Neural crest cell (in vitro differentiated cells): ENCODE measurements at regions not wholly inside any gene's neighbourhood (a gene's known extent, or its start where the extent isn't known, plus 50 kb on each side); places are given as distances from the start of the nearest gene placed in this dataset.

Experiments used
- DNase-seq: peaks from one replicate; pipeline ENCODE4 v3.0.0; 2021; ENCODE audit warnings: low read depth, mixed read lengths, low spot score
- H3K27ac Mint-ChIP-seq: one replicate; pipeline ENCODE4 v1.8.0; 2021; ENCODE audit warnings: mild to moderate bottlenecking, mixed read lengths; ENCODE audit not compliant: unreplicated experiment
- H3K27me3 Mint-ChIP-seq: 2 replicates; pipeline ENCODE4 v1.8.0; 2021; ENCODE audit warnings: low read depth, mild to moderate bottlenecking, mixed read lengths
- H3K36me3 Mint-ChIP-seq: 2 replicates; pipeline ENCODE4 v1.8.0; 2021; ENCODE audit warnings: low read depth, mild to moderate bottlenecking, mixed read lengths
- H3K4me1 Mint-ChIP-seq: 2 replicates; pipeline ENCODE4 v1.8.0; 2021; ENCODE audit warnings: mixed read lengths
- H3K4me3 Mint-ChIP-seq: one replicate; pipeline ENCODE4 v1.8.0; 2021; ENCODE audit warnings: mild to moderate bottlenecking, mixed read lengths
- H3K9me3 Mint-ChIP-seq: 2 replicates; pipeline ENCODE4 v1.8.0; 2021; ENCODE audit warnings: mixed read lengths
- CTCF ChIP-seq: fragments of 200-600 bp; sonication (generic); conservative IDR thresholded peaks from 2 replicates; pipeline ENCODE4 v1.5.0; 2021; ENCODE audit warnings: antibody characterized with exemption, mild to moderate bottlenecking

GRCh38 chr4:107115185-107115847 is 79.2 kb upstream of the DKK2 start:
- Mint-ChIP-seq H3K4me1 (no peaks in the 10 kb centered on the region), H3K36me3 (no peaks in the 10 kb centered on the region), H3K27ac (no peak overlapping the region), H3K27me3 (no peaks in the 10 kb centered on the region), H3K4me3 (no peak overlapping the region), H3K9me3 (peaks cover 7% of the 10 kb centered on the region)
- no peak for DNase-seq
- TF ChIP-seq CTCF, result no peak

GRCh38 chr4:107114059-107114458 is 77.9 kb upstream of the DKK2 start:
- no peak for DNase-seq
- no peaks in the 10 kb centered on the region for H3K27me3 Mint-ChIP-seq
- no peaks in the 10 kb centered on the region for H3K4me1 Mint-ChIP-seq
- H3K4me3 Mint-ChIP-seq, result no peak overlapping the region
- H3K27ac Mint-ChIP-seq, result no peak overlapping the region
- H3K36me3 Mint-ChIP-seq, result no peaks in the 10 kb centered on the region
- TF ChIP-seq CTCF, result no peak
- peaks cover 7% of the 10 kb centered on the region for H3K9me3 Mint-ChIP-seq

- H3K4me3 Mint-ChIP-seq, result no peak overlapping the region
- H3K4me1 Mint-ChIP-seq, result no peaks in the 10 kb centered on the region
- no peak for DNase-seq
- H3K27me3 Mint-ChIP-seq, result no peaks in the 10 kb centered on the region
- H3K36me3 Mint-ChIP-seq, result no peaks in the 10 kb centered on the region
- H3K9me3 Mint-ChIP-seq, result no peaks in the 10 kb centered on the region
- H3K27ac Mint-ChIP-seq, result no peak overlapping the region
- no peak for TF ChIP-seq CTCF
Observed at GRCh38 chr4:107098401-107098800, 62.3 kb upstream of the DKK2 start.

GRCh38 chr4:107094976-107095375 is 58.9 kb upstream of the DKK2 start:
- H3K27ac Mint-ChIP-seq, result no peak overlapping the region
- no peaks in the 10 kb centered on the region for H3K36me3 Mint-ChIP-seq

GRCh38 chr4:107094332-107094731 is 58.2 kb upstream of the DKK2 start:
- Mint-ChIP-seq H3K4me3 (no peak overlapping the region), H3K9me3 (peaks cover 5% of the 10 kb centered on the region), H3K27me3 (no peaks in the 10 kb centered on the region), H3K36me3 (no peaks in the 10 kb centered on the region), H3K4me1 (no peaks in the 10 kb centered on the region), H3K27ac (no peak overlapping the region)
- DNase-seq, result no peak
- no peak for TF ChIP-seq CTCF

More at GRCh38 chr4:107094976-107095375, 58.9 kb upstream of the DKK2 start:
- DNase-seq, result no peak
- no peaks in the 10 kb centered on the region for H3K27me3 Mint-ChIP-seq
- H3K9me3 Mint-ChIP-seq, result peaks cover 5% of the 10 kb centered on the region
- no peak overlapping the region for H3K4me3 Mint-ChIP-seq
- no peak for TF ChIP-seq CTCF
- H3K4me1 Mint-ChIP-seq, result no peaks in the 10 kb centered on the region
